Transverse colon (tissue), 4 donors: ENCODE measurements at regions not wholly inside any gene's neighbourhood (a gene's known extent, or its start where the extent isn't known, plus 50 kb on each side); places are given as distances from the start of the nearest gene placed in this dataset.

Experiments used
- DNase-seq: peaks from one replicate; pipeline ENCODE4 v3.0.0-alpha.2; 2019
- H3K27ac ChIP-seq, 4 donors: fragments of 200-600 bp; sonication (generic); 2 replicates each; pipeline ENCODE4 v1.5.1; 2016 to 2018; ENCODE audit warnings: inconsistent platforms in 4 of 4
- H3K27me3 ChIP-seq: fragments of 200-600 bp; sonication (generic); 2 replicates; pipeline ENCODE4 v1.5.1; 2017; ENCODE audit warnings: inconsistent platforms
- H3K36me3 ChIP-seq, 4 donors: fragments of 200-600 bp; sonication (generic); 2 replicates each; pipeline ENCODE4 v1.5.1; 2017 to 2019; ENCODE audit warnings: inconsistent platforms in 4 of 4
- H3K4me1 ChIP-seq, 4 donors: fragments of 200-600 bp; sonication (generic); 2 replicates each; pipeline ENCODE4 v1.5.1; 2017 to 2020; ENCODE audit warnings: inconsistent platforms in 4 of 4
- H3K4me3 ChIP-seq, 4 donors: fragments of 200-600 bp; sonication (generic); 1 replicate in 1 of 4; 2 replicates in 3 of 4; pipeline versions ENCODE4 v1.5.1 to v1.6.1; 2017 to 2019; ENCODE audit warnings: inconsistent platforms in 4 of 4
- H3K9me3 ChIP-seq, 2 donors: fragments of 200-600 bp; sonication (generic); 2 replicates each; pipeline ENCODE4 v1.5.1; 2017 to 2019; ENCODE audit warnings: inconsistent platforms in 2 of 2
- CTCF ChIP-seq, 5 experiments: fragments of 200-600 bp in 3 of 5; fragments of 450-650 bp in 2 of 5; sonication (generic) in 3 of 5; IDR thresholded peaks; 1 replicate in 2 of 5; 2 replicates in 3 of 5; pipeline ENCODE4 v1.5.1; 2016 to 2017; ENCODE audit warnings: antibody characterized with exemption in 5 of 5, inconsistent platforms in 3 of 5, mild to moderate bottlenecking in 2 of 5, moderate library complexity in 1 of 5
- EP300 ChIP-seq: sonication (generic); formaldehyde crosslinking; IDR thresholded peaks from one replicate; pipeline ENCODE4 v1.6.1; 2017; ENCODE audit warnings: antibody characterized with exemption, low read depth
- POLR2A ChIP-seq: fragments of 450-650 bp; IDR thresholded peaks from one replicate; pipeline ENCODE4 v1.6.1; 2016; ENCODE audit warnings: antibody characterized with exemption, mild to moderate bottlenecking, moderate library complexity
- POLR2AphosphoS5 ChIP-seq, 3 donors: sonication (generic); formaldehyde crosslinking; IDR thresholded peaks; one replicate each; pipeline ENCODE4 v1.6.1; 2016; ENCODE audit warnings: antibody characterized with exemption in 3 of 3
- WGBS, 2 donors: methylation state at CpG; one replicate each; pipeline ENCODE4 v1.1.5; 2018; ENCODE audit warnings: low coverage in 1 of 2; 5-methylcytosine and 5-hydroxymethylcytosine counted together
- in situ Hi-C, 4 donors: fragments of 200-750 bp; cut with MboI; loops; one replicate each; pipeline versions ENCODE4 v1.15.0 to v1.15.1; 2017; ENCODE audit warnings: low sequenced_read_pairs in 3 of 4, low pct_ligation_motif_present in 1 of 4, low pct_unique_long_range_greater_than_20kb in 1 of 4
- intact Hi-C: fragments of 100-400 bp; cut with DNase I; formaldehyde crosslinking; loops from one replicate; pipeline ENCODE4 v1.15.1; 2023; ENCODE audit warnings: low total_unique reads

DNA sequence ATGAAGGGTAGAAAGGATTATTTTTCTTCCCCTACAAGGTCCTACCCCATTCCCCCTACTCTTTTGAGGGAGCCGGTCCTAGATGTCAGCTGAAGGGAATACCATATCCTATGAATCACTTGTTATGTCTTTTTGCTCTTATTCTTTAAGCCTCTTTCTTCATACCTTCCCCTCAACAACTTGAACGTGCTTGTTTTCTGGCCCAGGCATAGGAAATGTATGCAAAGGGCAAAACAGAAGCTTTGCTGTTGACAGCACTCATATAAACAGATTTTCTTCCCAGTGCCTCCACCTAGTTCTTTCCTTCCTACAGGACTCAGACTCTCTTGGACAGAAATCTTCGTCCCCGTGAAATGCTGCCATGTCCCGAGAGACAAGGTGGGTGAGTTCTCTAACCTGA, 64.6 kb downstream of the TMEM17 start:
- Histone ChIP-seq H3K27me3 (no peaks in the 10 kb centered on the region), H3K4me1 (no peaks in the 10 kb centered on the region), H3K27ac (no peak overlapping the region), H3K9me3 (no peaks in the 10 kb centered on the region), H3K36me3 (no peaks in the 10 kb centered on the region), H3K4me3 (no peak overlapping the region)
- TF ChIP-seq EP300 (no peak), POLR2A (no peak), POLR2AphosphoS5 (IDR thresholded peaks at IDR 0.05) (no peak), CTCF (IDR thresholded peaks at IDR 0.05) (no peak)
- in situ Hi-C loops (no loop called here), intact Hi-C loops (no loop called here)
- no peak for DNase-seq
- WGBS, 2 donors = 96% methylated on average over 4 to 5 of the region's 5 CpGs

GRCh38 chr2:62440281-62440946, 65.6 kb downstream of the TMEM17 start:
- Histone ChIP-seq H3K9me3 (no peaks in the 10 kb centered on the region), H3K36me3 (no peaks in the 10 kb centered on the region), H3K27me3 (no peaks in the 10 kb centered on the region), H3K4me3 (no peak overlapping the region), H3K27ac (no peak overlapping the region), H3K4me1 (no peaks in the 10 kb centered on the region)
- intact Hi-C loops = no loop called here
- 88 to 100% methylated on average over 4 to 6 of the region's 6 CpGs for WGBS, 2 donors
- TF ChIP-seq EP300 (no peak), POLR2AphosphoS5 (IDR thresholded peaks at IDR 0.05) (no peak), POLR2A (no peak), CTCF (IDR thresholded peaks at IDR 0.05) (no peak)
- in situ Hi-C loops = no loop called here
- DNase-seq = no peak

GRCh38 chr2:62439425-62439824, 66.6 kb downstream of the TMEM17 start:
- 73 to 79% methylated on average over 3 of the region's 3 CpGs for WGBS, 2 donors
- no peaks in the 10 kb centered on the region for H3K4me1 ChIP-seq
- H3K27ac ChIP-seq = no peak overlapping the region
- intact Hi-C loops (no loop called here), in situ Hi-C loops (no loop called here)
- no peaks in the 10 kb centered on the region for H3K36me3 ChIP-seq
- TF ChIP-seq CTCF (IDR thresholded peaks at IDR 0.05) (no peak), POLR2AphosphoS5 (IDR thresholded peaks at IDR 0.05) (no peak)
- H3K4me3 ChIP-seq = no peak overlapping the region
- no peaks in the 10 kb centered on the region for H3K27me3 ChIP-seq
- no peak for DNase-seq
- H3K9me3 ChIP-seq = no peaks in the 10 kb centered on the region

- Histone ChIP-seq H3K27ac (no peak overlapping the region), H3K9me3 (no peaks in the 10 kb centered on the region), H3K27me3 (no peaks in the 10 kb centered on the region), H3K36me3 (no peaks in the 10 kb centered on the region), H3K4me3 (no peak overlapping the region), H3K4me1 (no peaks in the 10 kb centered on the region)
- in situ Hi-C loops = no loop called here
- intact Hi-C loops = no loop called here
- TF ChIP-seq POLR2A (no peak), EP300 (no peak), CTCF (IDR thresholded peaks at IDR 0.05) (no peak), POLR2AphosphoS5 (IDR thresholded peaks at IDR 0.05) (no peak)
- DNase-seq = no peak
- 92 to 93% methylated on average over 5 of the region's 5 CpGs for WGBS, 2 donors
Observed at GRCh38 chr2:62437785-62438184, 68.2 kb downstream of the TMEM17 start.
